H54 (cell line): ENCODE measurements at regions not wholly inside any gene's neighbourhood (a gene's known extent, or its start where the extent isn't known, plus 50 kb on each side); places are given as distances from the start of the nearest gene placed in this dataset.

ENCODE experiments used
- DNase-seq: peaks from one replicate; pipeline ENCODE4 v3.0.0; 2011; ENCODE audit warnings: low spot score, mixed read lengths; ENCODE audit not compliant: insufficient read length
- FAIRE-seq: peaks from 3 replicates; lab custom pipeline; 2011; peaks lifted over from hg19 to GRCh38; lab: Jason Lieb, UNC
- POLR2A ChIP-seq: IDR thresholded peaks from 2 replicates; pipeline ENCODE4 v1.6.1; 2011; ENCODE audit warnings: low read depth, mild to moderate bottlenecking, low read length

DNA sequence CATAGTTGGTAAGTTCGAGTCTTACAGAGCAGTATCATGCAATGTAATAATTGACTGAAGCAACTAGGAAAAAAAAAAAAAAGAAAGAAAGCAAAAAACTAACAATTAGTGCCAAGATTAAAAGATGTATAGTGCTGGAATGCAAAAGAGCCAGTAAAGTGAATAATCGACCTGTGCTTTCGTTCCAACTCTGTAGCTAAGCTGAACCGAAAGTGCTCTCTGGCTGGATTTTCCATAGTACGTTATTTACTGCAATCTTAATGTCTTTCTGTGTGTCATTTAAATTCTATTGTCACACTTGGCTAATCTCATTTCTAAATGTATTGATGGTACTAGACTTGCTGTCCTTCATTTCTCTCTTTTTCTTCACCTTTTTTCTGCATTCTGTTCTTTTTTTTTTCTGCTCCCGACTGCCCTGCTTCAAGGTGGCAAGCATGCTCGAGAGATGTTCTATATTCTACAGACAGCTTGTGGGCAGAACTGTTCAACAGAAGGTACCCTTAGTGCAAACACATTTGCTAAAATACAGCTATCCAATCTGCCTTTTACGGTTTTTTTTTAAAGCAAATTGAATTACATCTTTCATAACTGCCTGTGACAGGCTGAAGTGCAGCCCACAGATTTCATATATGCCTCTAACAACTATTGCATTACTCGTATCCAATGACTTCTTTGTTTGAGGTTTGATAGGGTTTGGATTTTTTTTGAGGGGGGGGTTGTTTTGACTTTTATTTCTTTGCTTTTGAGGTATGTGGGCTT lies 204.2 kb upstream of the MTNR1B start:
- no peak for FAIRE-seq

DNA sequence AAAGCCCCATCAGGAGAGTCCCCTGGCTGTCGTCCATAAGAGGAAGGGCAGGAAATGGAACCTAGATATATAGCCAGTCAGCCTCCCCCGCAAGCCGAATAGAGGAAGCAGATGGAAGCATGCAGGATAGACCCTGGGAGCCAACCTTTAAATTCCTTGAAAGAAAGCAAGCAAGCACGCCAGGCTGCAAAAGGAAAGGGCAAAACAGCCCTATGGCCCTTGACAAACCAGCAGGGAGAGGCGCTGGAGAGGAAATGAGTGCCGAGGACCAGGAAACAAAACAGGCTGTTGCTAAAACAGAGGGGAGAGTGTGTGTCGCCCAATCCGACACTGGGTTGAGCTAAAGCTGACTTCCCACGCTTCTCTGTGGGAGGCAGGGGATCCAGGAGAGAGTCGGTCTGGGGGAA lies 203.5 kb upstream of the MTNR1B start:
- DNase-seq (no peak), FAIRE-seq (no peak)
- no peak for TF ChIP-seq POLR2A

More for the DNA sequence above, 204.2 kb upstream of the MTNR1B start:
- no peak for TF ChIP-seq POLR2A
- no peak for DNase-seq

DNA sequence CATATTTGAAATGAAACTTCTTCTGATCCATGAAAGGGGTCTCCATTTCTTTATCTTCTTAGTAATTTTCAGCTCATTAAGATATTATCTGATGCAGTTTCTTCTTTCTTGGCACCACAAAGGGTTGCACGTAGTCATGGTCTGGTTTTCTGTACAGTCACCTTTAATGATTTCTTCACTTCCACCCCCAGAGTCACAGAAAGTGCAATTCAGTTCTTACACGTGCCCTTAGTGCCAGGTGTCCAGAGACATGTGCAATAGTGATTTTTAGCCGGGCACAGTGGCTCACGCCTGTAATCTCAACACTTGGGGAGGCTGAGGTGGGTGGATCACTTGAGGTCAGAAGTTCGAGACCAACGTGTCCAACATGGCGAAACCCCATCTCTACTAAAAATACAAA lies 202.8 kb upstream of the MTNR1B start:
- FAIRE-seq (no peak), DNase-seq (no peak)
- TF ChIP-seq POLR2A: no peak

DNA sequence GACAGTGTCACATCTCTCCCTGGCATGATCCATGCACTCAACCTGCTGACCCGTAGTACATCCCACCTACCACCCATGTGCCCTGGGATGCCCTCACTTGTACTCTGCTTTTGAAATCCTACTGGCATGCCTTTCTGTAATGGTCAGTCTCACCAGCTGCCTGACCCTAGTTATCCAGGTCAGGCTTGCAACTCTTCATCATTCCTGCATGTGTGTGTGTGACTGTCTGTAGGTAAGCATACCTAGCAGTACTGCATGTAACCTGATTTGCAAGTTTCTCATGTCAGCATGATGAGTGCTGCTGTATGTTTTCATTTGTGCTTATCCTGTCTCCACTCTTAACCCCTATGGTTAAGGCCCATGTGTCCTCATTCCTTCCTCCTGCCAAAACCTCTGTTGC lies 202.0 kb upstream of the MTNR1B start:
- FAIRE-seq (no peak), DNase-seq (no peak)
- no peak for TF ChIP-seq POLR2A

DNA sequence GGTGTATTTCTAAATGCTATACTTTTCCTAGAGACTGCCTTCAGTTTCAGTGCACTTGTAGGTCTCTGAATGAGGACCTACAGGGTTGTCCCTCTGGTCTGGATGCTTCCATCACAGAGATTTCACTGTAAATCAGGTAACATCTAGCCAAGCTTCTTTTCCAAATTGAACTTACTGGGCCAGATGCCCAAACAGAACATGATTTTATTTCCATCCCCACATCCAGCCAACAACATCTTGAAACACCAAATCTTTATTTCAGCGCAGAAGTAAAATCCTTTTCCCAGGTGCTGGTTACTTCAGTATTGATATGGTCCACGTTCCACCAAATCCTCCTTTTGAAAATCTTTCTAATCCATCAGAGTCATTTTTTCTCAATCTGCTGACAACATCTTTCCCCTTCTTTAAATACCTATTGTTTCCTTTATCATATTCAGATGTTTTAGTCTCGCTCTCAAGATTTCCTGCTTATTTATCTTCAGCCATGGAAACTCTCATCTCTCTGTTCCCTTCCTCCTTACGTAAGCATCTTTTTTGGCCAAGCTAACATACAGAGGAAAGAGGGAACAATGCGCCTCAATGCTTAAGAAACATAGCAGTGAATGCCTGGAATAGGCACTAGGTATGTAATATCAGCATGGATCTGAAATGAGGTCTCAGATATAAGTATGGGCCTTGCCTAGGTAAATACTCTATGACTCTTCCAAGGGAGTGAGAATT lies 201.2 kb upstream of the MTNR1B start:
- TF ChIP-seq POLR2A: no peak
- FAIRE-seq: no peak
- DNase-seq: no peak

DNA sequence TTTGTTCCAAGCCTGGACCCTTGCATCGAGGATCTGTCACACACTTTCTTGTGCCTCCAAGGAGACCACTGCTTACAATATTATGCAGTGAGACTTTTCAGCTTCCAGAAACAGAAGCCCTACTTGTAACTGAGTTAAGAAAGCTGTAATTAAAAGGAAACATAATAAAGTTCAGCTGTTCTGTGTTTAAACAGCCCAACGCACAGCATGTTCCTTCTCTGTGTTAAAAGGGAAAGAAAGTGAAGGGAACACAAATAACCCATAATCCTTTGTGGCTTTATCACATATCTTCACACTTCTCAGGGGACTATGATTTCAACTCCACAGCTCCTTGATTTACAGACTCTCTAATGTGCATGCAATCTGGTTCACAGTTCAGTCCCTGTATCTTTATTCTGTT lies 200.3 kb upstream of the MTNR1B start:
- TF ChIP-seq POLR2A: no peak
- no peak for DNase-seq
- no peak for FAIRE-seq

DNA sequence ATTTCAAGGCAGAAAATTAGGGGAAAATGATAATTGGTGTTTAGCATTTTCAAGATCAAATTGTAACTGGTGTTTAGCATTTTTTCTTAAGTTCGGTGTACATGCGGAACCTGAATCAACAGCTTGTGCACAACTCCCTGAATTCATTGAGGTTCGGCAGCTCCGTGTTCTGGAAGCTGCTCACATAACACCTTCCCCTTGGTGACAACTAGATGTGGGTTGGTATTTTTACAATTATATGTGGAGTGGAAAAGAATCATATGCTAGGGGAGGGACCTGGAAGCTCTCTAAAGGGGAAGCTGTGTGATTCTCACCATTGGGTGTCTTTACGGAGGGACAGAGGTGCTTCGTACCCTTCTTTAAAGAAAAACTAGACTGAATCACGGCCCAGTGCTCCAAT lies 199.0 kb upstream of the MTNR1B start:
- no peak for FAIRE-seq

DNA sequence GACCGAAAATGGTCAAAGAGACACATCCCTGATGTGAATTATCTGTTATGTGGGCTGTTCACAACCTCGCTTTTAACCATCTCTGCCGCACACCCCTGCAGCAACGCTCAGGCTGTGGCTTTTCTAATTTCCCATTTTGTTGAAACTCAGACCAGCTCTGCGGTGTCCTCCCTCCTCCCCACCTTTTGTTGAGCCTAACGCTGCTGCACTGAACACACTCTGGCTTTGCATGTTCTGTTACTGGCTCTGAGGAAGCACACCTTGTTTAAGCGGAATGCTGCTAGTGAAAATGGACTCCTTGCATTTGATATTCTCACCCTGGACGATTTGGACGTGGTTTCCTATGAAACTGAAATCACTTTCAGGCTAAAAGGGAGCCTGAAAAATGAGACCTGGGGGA lies 198.5 kb upstream of the MTNR1B start:
- no peak for FAIRE-seq
- DNase-seq: no peak

More for the DNA sequence above, 199.0 kb upstream of the MTNR1B start:
- TF ChIP-seq POLR2A: no peak
- no peak for DNase-seq

DNA sequence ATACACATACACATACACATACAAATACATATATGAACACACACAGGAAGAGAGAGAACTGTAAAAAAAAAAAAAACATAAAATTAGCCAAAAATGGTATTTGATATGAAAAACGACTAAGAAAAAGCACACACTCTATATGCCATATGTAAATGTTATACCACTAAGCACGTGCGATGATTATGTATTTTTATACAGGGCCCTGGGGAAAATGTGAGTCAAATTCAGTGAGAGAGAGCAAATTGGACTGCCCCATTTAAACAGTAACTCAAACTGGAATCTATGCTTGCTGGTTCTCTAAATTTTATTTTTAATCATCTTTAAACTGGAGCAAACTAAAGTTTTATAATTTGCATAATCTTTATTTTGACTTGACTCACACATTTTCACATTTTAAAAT lies 197.8 kb upstream of the MTNR1B start:
- no peak for TF ChIP-seq POLR2A
- FAIRE-seq (no peak), DNase-seq (no peak)

More for the DNA sequence above, 198.5 kb upstream of the MTNR1B start:
- no peak for TF ChIP-seq POLR2A

DNA sequence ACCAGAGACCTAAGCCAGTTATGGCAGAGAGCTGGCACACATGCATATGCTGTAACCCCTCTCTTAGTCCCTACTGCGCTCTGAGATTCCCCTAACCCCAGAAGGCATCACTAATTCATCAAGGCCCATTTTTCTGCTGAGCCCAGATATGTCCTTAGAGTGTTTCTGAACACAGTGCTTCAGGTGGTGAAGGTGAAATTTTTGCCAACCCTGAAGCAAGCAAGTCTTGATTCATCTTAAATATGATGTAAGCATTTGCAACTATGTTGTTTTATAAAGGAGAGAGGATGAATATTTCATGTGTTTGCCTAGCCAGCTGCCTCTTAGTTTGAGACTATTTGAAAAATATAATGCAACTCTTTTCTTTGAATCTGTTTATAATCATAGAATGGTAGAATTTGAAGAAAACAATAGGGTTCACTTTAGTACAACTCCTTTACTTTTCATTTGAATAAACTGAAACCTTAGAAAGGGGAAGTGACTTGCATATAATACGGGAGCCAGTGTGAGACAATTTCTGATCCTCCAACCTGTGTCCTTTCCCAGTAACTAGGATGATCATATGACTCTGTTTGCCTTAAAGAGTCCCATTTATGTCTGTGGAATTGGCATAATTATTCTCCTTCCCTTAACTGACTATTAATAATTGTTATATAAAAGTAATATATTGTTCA lies 194.3 kb upstream of the MTNR1B start:
- DNase-seq: no peak
- TF ChIP-seq POLR2A: no peak
- no peak for FAIRE-seq

DNA sequence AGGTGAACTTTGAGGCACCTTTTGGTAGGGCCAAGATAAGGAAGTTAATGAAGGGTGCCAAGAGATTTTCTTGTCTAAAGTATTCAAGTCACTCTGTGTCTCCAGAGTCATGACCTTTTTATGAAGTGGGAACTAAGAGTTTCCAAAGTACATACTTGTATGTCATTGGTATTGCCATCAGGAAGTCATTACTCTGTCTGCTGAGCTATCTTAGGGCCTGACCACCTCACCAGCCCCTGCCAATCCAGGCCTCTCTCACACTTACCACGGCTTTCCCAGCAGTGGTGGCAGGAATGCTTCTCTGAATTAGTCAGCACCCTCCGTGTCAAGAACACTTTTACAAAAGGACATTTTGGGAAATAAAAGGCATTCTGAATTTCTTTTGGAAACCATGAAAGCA lies 192.8 kb upstream of the MTNR1B start:
- no peak for TF ChIP-seq POLR2A
- FAIRE-seq (no peak), DNase-seq (no peak)

DNA sequence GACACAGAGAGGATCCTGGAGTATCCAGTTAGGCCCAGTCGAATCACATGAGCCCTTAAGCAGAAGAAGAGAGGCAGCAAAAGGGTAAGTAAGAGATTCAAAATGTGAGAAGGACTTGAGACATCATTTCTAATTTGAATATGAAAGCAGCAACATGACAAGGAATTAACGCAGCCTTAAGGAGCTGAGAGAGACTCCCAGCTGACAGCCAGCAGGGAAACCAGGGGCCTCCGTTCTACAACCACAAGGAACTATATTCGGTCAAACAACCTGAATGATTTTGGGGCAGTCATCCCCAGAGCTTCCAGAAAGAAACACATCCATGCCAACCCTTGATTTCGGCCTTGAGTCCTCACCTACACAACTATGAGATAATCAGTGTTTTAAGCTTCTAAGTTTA lies 189.7 kb upstream of the MTNR1B start:
- no peak for FAIRE-seq
- TF ChIP-seq POLR2A: no peak
- DNase-seq: no peak

DNA sequence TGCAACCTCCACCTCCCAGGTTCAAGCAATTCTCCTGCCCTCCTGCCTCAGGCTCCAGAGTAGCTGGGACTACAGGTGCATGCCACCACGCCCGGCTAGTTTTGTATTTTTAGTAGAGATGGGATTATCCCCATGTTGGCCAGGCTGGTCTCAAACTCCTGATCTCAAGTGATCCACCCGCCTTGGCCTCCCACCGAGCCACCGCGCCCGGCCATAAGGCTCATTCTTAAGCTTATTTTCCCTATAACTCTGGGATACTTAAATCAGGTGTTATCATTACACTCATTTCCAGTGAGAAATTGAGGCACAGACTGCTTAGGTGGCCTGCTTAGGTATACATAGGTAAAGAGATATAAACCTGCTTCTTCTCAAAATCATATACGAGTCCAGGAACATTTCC lies 188.3 kb upstream of the MTNR1B start:
- DNase-seq (no peak), FAIRE-seq (no peak)
- TF ChIP-seq POLR2A: no peak

DNA sequence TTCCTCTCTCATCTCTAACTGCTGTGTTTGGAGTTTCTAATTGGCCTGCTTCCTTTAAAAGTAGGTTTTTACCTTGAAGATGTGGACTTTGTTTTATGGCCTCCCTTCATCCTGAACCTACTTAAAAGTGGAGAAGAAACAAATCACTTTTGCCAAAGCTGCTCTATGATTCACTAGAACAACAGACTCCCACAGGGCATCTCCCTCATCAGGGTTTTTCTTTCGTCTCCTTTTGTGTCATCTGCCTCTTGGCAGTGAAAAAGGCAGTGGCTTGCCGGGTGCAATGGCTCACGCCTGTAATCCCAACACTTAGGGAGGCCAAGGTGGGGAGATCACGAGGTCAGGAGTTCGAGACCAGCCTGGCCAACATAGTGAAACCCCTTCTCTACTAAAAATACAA lies 186.6 kb upstream of the MTNR1B start:
- no peak for TF ChIP-seq POLR2A
- no peak for FAIRE-seq
- no peak for DNase-seq
